Glutamatergic neuron (in vitro differentiated cells): ENCODE measurements at regions not wholly inside any gene's neighbourhood (a gene's known extent, or its start where the extent isn't known, plus 50 kb on each side); places are given as distances from the start of the nearest gene placed in this dataset.

Experiments
- DNase-seq: peaks from one replicate; pipeline ENCODE4 v3.0.0; 2022
- H3K27ac Mint-ChIP-seq: one replicate; pipeline ENCODE4 v1.8.0; 2020; ENCODE audit warnings: mild to moderate bottlenecking, mixed read lengths, inconsistent platforms; ENCODE audit not compliant: unreplicated experiment
- H3K27me3 Mint-ChIP-seq: one replicate; pipeline ENCODE4 v1.8.0; 2020; ENCODE audit warnings: mild to moderate bottlenecking, moderate library complexity, mixed read lengths, inconsistent platforms; ENCODE audit not compliant: unreplicated experiment
- H3K36me3 Mint-ChIP-seq: one replicate; pipeline ENCODE4 v1.8.0; 2020; ENCODE audit warnings: mild to moderate bottlenecking, mixed read lengths, inconsistent platforms; ENCODE audit not compliant: unreplicated experiment
- H3K4me1 Mint-ChIP-seq: one replicate; pipeline ENCODE4 v1.8.0; 2020; ENCODE audit warnings: mild to moderate bottlenecking, low read depth, mixed read lengths, inconsistent platforms; ENCODE audit not compliant: unreplicated experiment
- H3K4me3 Mint-ChIP-seq: one replicate; pipeline ENCODE4 v1.8.0; 2020; ENCODE audit warnings: mild to moderate bottlenecking, mixed read lengths, inconsistent platforms; ENCODE audit not compliant: unreplicated experiment
- H3K9me3 Mint-ChIP-seq: one replicate; pipeline ENCODE4 v1.8.0; 2020; ENCODE audit warnings: mild to moderate bottlenecking, moderate library complexity, mixed read lengths, inconsistent platforms; ENCODE audit not compliant: unreplicated experiment
- TF ChIP-seq, protein P1 (sequence below): fragments of 200-600 bp; sonication (generic); IDR thresholded peaks from one replicate; pipeline ENCODE4 v1.5.0; 2021; ENCODE audit not compliant: partially characterized antibody, unreplicated experiment

GRCh38 chr13:57925250-57925649 is 293.7 kb downstream of the PCDH17 start:
- peaks cover 12% of the 10 kb centered on the region for H3K4me1 Mint-ChIP-seq
- H3K36me3 Mint-ChIP-seq, result no peaks in the 10 kb centered on the region
- H3K27ac Mint-ChIP-seq, result no peak overlapping the region
- no peaks in the 10 kb centered on the region for H3K9me3 Mint-ChIP-seq
- TF ChIP-seq, protein P1, sequence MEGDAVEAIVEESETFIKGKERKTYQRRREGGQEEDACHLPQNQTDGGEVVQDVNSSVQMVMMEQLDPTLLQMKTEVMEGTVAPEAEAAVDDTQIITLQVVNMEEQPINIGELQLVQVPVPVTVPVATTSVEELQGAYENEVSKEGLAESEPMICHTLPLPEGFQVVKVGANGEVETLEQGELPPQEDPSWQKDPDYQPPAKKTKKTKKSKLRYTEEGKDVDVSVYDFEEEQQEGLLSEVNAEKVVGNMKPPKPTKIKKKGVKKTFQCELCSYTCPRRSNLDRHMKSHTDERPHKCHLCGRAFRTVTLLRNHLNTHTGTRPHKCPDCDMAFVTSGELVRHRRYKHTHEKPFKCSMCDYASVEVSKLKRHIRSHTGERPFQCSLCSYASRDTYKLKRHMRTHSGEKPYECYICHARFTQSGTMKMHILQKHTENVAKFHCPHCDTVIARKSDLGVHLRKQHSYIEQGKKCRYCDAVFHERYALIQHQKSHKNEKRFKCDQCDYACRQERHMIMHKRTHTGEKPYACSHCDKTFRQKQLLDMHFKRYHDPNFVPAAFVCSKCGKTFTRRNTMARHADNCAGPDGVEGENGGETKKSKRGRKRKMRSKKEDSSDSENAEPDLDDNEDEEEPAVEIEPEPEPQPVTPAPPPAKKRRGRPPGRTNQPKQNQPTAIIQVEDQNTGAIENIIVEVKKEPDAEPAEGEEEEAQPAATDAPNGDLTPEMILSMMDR, result no peak
- no peaks in the 10 kb centered on the region for H3K27me3 Mint-ChIP-seq
- H3K4me3 Mint-ChIP-seq, result no peak overlapping the region
- DNase-seq, result no peak

DNA sequence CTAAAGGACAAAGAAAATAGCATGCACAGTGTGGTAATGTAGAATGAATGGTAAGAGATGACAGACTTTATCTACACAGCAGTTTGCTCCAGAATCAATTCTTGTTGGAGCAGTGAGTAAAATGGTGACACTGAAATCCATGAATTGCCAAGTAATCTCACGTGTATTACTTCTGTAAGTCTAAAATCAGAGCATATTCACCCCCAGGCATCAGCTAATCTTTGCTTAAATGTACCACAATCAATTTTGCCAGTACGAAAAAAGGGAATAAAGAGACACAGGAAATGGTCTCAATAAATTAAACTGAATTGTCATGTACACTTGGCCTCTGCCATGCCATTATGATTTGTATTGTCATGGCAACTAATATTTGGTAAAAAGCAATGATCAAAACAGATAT is 294.2 kb downstream of the PCDH17 start:
- no peaks in the 10 kb centered on the region for H3K36me3 Mint-ChIP-seq
- peaks cover 8% of the 10 kb centered on the region for H3K4me1 Mint-ChIP-seq
- H3K27ac Mint-ChIP-seq, result no peak overlapping the region
- no peaks in the 10 kb centered on the region for H3K9me3 Mint-ChIP-seq
- no peaks in the 10 kb centered on the region for H3K27me3 Mint-ChIP-seq
- no peak for DNase-seq
- TF ChIP-seq, protein P1, result no peak
- H3K4me3 Mint-ChIP-seq, result no peak overlapping the region

- TF ChIP-seq, protein P1, result no peak
- peaks cover 2% of the 10 kb centered on the region for H3K27me3 Mint-ChIP-seq
- H3K4me1 Mint-ChIP-seq, result no peaks in the 10 kb centered on the region
- H3K27ac Mint-ChIP-seq, result no peak overlapping the region
- no peaks in the 10 kb centered on the region for H3K36me3 Mint-ChIP-seq
- DNase-seq, result no peak
- H3K4me3 Mint-ChIP-seq, result no peak overlapping the region
- peaks cover 1% of the 10 kb centered on the region for H3K9me3 Mint-ChIP-seq
Measured at GRCh38 chr13:57932061-57932460, 300.5 kb downstream of the PCDH17 start.

GRCh38 chr13:57933606-57934005 is 302.1 kb downstream of the PCDH17 start:
- Mint-ChIP-seq H3K9me3 (peaks cover 1% of the 10 kb centered on the region), H3K27ac (no peak overlapping the region), H3K4me3 (no peak overlapping the region), H3K4me1 (no peaks in the 10 kb centered on the region), H3K36me3 (no peaks in the 10 kb centered on the region), H3K27me3 (peaks cover 2% of the 10 kb centered on the region)
- DNase-seq, result no peak
- TF ChIP-seq, protein P1, result no peak

DNA sequence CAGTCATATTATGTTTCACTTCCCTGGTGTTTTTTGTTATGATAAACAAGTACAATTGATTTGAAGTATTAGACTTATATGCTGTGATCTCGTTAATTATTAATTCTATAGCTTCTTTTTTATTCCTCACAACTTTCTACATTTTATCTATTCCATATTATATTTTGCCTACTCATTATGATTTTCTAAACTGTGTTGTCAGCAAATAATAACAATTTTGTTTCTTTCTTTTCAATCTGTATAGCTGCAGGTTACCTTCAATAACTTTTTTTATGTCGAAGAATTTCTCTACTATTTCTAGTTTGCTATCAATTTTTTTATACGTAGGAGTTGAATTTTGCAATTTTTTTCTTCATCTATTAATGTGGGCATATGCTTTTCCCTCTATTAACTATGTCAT is 304.4 kb downstream of the PCDH17 start:
- H3K27ac Mint-ChIP-seq, result no peak overlapping the region
- peaks cover 2% of the 10 kb centered on the region for H3K27me3 Mint-ChIP-seq
- no peak for DNase-seq
- H3K9me3 Mint-ChIP-seq, result peaks cover 1% of the 10 kb centered on the region
- H3K4me3 Mint-ChIP-seq, result no peak overlapping the region
- no peaks in the 10 kb centered on the region for H3K36me3 Mint-ChIP-seq
- TF ChIP-seq, protein P1, result no peak
- H3K4me1 Mint-ChIP-seq, result no peaks in the 10 kb centered on the region
